ENCODE measurements at regions not wholly inside any gene's neighbourhood (a gene's known extent, or its start where the extent isn't known, plus 50 kb on each side); places are given as distances from the start of the nearest gene placed in this dataset.

DNA sequence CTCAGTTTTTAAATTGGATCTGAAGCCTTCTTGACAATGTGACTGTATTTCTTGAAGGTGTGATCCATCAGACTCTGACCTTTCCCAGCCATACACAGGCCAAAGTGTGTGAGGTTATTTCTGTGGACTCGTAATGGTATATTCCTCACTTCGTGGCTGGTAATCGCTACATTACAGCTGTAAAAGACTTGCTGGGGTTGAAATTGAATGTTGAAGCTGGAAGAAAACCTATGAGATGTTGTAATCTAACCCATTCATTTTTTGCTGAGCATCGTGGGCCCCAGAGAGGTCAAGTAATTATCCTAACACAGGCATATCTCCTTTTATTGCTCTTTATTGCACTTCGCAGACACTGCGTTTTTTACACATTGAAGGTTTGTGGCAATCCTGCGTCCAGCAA is 405.6 kb upstream of the ZP4 start:
- no peaks in the 10 kb centered on the region for H3K79me2 ChIP-seq (ENCODE audit: control insufficient read depth, insufficient read depth, low read length)
- ChIA-PET CTCF (no interaction called here), POLR2A (no interaction called here)
- no peak for TF ChIP-seq MAX (IDR thresholded peaks at IDR 0.05; ENCODE audit: insufficient read depth, insufficient read length)
- TF ChIP-seq JUN (IDR thresholded peaks at IDR 0.05; ENCODE audit: borderline replicate concordance, insufficient read depth, insufficient read length, low read depth): no peak
- TF ChIP-seq GATA2 (IDR thresholded peaks at IDR 0.05; ENCODE audit: insufficient read depth, insufficient read length, low read depth, low read length): no peak
- no peak for TF ChIP-seq POLR2AphosphoS5 (IDR thresholded peaks at IDR 0.05; ENCODE audit: insufficient read depth, low read depth, low read length)
- no peak for TF ChIP-seq EZH2 (IDR thresholded peaks at IDR 0.05; ENCODE audit: borderline replicate concordance, low read depth, low read length, severe bottlenecking)
- no peak for TF ChIP-seq FOS (IDR thresholded peaks at IDR 0.05; ENCODE audit: borderline replicate concordance, insufficient read depth, low read length)
- H3K36me3 ChIP-seq (ENCODE audit: control insufficient read depth in 2 of 2, extremely low read depth in 1 of 2, insufficient read depth in 2 of 2, low read length in 2 of 2): no peaks in the 10 kb centered on the region
- intact Hi-C loops (cut with micrococcal nuclease): no loop called here
- no peaks in the 10 kb centered on the region for H3K9me1 ChIP-seq (replicated peaks; ENCODE audit: control insufficient read depth, extremely low read depth, insufficient read depth, low read length)
- H3K4me2 ChIP-seq (ENCODE audit: insufficient read depth, low read length): no peak overlapping the region
- no peaks in the 10 kb centered on the region for H4K20me1 ChIP-seq (replicated peaks; ENCODE audit: control insufficient read depth, extremely low read depth, insufficient read depth, low read length)
- dilution Hi-C loops (cut with MboI; ENCODE audit: extremely low pct_ligation_motif_present, low sequenced_read_pairs): no loop called here
- no peak for DNase-seq (ENCODE audit: low read depth, low spot score)
- no peak overlapping the region for H3K4me3 ChIP-seq (replicated peaks in 1 of 3; ENCODE audit: insufficient read depth in 1 of 3, low read depth in 1 of 3, low read length in 3 of 3)
- BruUV-seq (replicated peaks): no TSS peak
- peaks cover 3% of the 10 kb centered on the region for H3K9me3 ChIP-seq (replicated peaks; ENCODE audit: control insufficient read depth, insufficient read depth, low read length)
- no peak for FAIRE-seq
- no peak overlapping the region for H2AFZ ChIP-seq (ENCODE audit: low read depth, low read length)
- no peak overlapping the region for H3K27ac ChIP-seq (ENCODE audit: insufficient read depth, low read depth, low read length)
- no peaks in the 10 kb centered on the region for H3K4me1 ChIP-seq (ENCODE audit: control insufficient read depth, extremely low read depth, insufficient read depth, low read length)
- H3K27me3 ChIP-seq (ENCODE audit: control insufficient read depth in 2 of 2, insufficient read depth in 2 of 2, low read length in 2 of 2): no peaks in the 10 kb centered on the region
- H3K9ac ChIP-seq (replicated peaks; ENCODE audit: extremely low read depth, insufficient read depth, low read length): no peak overlapping the region

- Histone ChIP-seq H3K27ac (ENCODE audit: insufficient read depth, low read depth, low read length) (no peak overlapping the region), H3K9ac (replicated peaks; ENCODE audit: extremely low read depth, insufficient read depth, low read length) (no peak overlapping the region), H3K9me3 (replicated peaks; ENCODE audit: control insufficient read depth, insufficient read depth, low read length) (peaks cover 5% of the 10 kb centered on the region), H3K79me2 (ENCODE audit: control insufficient read depth, insufficient read depth, low read length) (no peaks in the 10 kb centered on the region), H2AFZ (ENCODE audit: low read depth, low read length) (no peak overlapping the region), H3K4me3 (replicated peaks in 1 of 3; ENCODE audit: insufficient read depth in 1 of 3, low read depth in 1 of 3, low read length in 3 of 3) (no peak overlapping the region), H3K36me3 (ENCODE audit: control insufficient read depth in 2 of 2, extremely low read depth in 1 of 2, insufficient read depth in 2 of 2, low read length in 2 of 2) (no peaks in the 10 kb centered on the region), H3K27me3 (ENCODE audit: control insufficient read depth in 2 of 2, insufficient read depth in 2 of 2, low read length in 2 of 2) (no peaks in the 10 kb centered on the region), H3K9me1 (replicated peaks; ENCODE audit: control insufficient read depth, extremely low read depth, insufficient read depth, low read length) (no peaks in the 10 kb centered on the region), H4K20me1 (replicated peaks; ENCODE audit: control insufficient read depth, extremely low read depth, insufficient read depth, low read length) (no peaks in the 10 kb centered on the region), H3K4me1 (ENCODE audit: control insufficient read depth, extremely low read depth, insufficient read depth, low read length) (no peaks in the 10 kb centered on the region), H3K4me2 (ENCODE audit: insufficient read depth, low read length) (no peak overlapping the region)
- FAIRE-seq: no peak
- dilution Hi-C loops (cut with MboI; ENCODE audit: extremely low pct_ligation_motif_present, low sequenced_read_pairs): no loop called here
- intact Hi-C loops (cut with micrococcal nuclease): no loop called here
- POLR2A ChIA-PET: no interaction called here
- no TSS peak for BruUV-seq (replicated peaks)
- CTCF ChIA-PET: no interaction called here
- no peak for DNase-seq (ENCODE audit: low read depth, low spot score)
- no peak for TF ChIP-seq EZH2 (IDR thresholded peaks at IDR 0.05; ENCODE audit: borderline replicate concordance, low read depth, low read length, severe bottlenecking)
- no peak for TF ChIP-seq GATA2 (IDR thresholded peaks at IDR 0.05; ENCODE audit: insufficient read depth, insufficient read length, low read depth, low read length)
Observed at GRCh38 chr1:238293075-238293474, 402.4 kb upstream of the ZP4 start.

Measured in endothelial cell of umbilical vein (primary cell).